NB4 (cell line): ENCODE measurements at regions not wholly inside any gene's neighbourhood (a gene's known extent, or its start where the extent isn't known, plus 50 kb on each side); places are given as distances from the start of the nearest gene placed in this dataset.
A peak's percentile ranks its signal among the peaks of the same experiment; 100 is the strongest.

ENCODE experiments used
- DNase-seq: peaks from one replicate; pipeline ENCODE4 v3.0.0; 2010; ENCODE audit warnings: low read depth
- H3K4me3 ChIP-seq: one replicate; pipeline ENCODE4 v1.5.1; 2011; ENCODE audit warnings: mild to moderate bottlenecking, low read depth, low read length, moderate library complexity
- MYC ChIP-seq: IDR thresholded peaks from 2 replicates; pipeline ENCODE4 v1.6.1; 2011; ENCODE audit warnings: low read depth, low read length
- POLR2A ChIP-seq: IDR thresholded peaks from 2 replicates; pipeline ENCODE4 v1.6.1; 2011; ENCODE audit warnings: mild to moderate bottlenecking; ENCODE audit not compliant: insufficient read length; ENCODE audit errors: extremely low read depth
- TF ChIP-seq, protein P1 (sequence below): IDR thresholded peaks from 2 replicates; pipeline ENCODE4 v1.6.1; 2011; ENCODE audit warnings: low read depth, low read length
- TF ChIP-seq, protein P2 (sequence below): IDR thresholded peaks from one replicate; pipeline ENCODE4 v1.5.1; 2012; ENCODE audit warnings: low read depth, low read length

DNA sequence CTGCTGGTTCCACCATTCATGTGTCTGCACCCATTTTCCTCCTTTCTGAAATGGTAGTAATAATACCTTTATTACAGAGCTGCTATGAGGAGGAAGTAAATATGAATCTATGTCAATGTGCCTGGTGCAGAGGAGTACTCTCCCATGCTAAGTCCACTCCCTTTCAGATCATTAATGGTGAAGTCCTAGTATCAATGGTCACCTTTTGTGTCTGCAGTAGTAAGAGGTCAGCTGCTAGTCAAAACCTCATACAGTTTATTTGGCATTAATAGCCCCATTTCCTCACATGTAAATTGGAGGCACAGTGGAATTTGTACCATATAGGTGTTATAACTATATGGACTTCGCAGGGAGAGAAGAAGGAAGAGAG lies 581.0 kb downstream of the REEP3 start:
- DNase-seq = no peak

DNA sequence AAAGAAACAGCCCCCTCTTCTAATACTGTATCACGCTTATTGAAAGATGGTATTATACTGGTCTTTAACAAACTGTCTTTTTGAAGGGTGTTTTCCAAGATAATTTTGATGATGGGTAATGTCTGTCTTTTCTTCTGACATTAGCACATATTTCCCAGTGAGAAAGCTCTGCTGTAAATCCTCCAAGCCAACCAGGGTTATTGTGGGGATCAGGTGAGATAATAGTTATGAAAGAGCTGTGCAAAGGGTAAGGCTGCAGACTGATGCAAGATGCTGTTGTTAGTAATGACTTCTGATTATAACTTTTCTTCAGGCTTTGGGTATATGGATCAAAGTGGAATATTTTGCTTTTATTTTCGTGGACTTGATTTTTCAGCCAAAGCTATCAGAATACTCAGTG lies 581.7 kb downstream of the REEP3 start:
- TF ChIP-seq POLR2A = no peak
- TF ChIP-seq MYC = no peak
- TF ChIP-seq, protein P1, sequence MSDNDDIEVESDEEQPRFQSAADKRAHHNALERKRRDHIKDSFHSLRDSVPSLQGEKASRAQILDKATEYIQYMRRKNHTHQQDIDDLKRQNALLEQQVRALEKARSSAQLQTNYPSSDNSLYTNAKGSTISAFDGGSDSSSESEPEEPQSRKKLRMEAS = no peak
- TF ChIP-seq, protein P2, sequence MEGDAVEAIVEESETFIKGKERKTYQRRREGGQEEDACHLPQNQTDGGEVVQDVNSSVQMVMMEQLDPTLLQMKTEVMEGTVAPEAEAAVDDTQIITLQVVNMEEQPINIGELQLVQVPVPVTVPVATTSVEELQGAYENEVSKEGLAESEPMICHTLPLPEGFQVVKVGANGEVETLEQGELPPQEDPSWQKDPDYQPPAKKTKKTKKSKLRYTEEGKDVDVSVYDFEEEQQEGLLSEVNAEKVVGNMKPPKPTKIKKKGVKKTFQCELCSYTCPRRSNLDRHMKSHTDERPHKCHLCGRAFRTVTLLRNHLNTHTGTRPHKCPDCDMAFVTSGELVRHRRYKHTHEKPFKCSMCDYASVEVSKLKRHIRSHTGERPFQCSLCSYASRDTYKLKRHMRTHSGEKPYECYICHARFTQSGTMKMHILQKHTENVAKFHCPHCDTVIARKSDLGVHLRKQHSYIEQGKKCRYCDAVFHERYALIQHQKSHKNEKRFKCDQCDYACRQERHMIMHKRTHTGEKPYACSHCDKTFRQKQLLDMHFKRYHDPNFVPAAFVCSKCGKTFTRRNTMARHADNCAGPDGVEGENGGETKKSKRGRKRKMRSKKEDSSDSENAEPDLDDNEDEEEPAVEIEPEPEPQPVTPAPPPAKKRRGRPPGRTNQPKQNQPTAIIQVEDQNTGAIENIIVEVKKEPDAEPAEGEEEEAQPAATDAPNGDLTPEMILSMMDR = no peak

More for the DNA sequence above, 581.0 kb downstream of the REEP3 start:
- H3K4me3 ChIP-seq = no peak overlapping the region
- TF ChIP-seq POLR2A = no peak
- TF ChIP-seq, protein P1 = no peak
- TF ChIP-seq, protein P2 = no peak
- no peak for TF ChIP-seq MYC

DNA sequence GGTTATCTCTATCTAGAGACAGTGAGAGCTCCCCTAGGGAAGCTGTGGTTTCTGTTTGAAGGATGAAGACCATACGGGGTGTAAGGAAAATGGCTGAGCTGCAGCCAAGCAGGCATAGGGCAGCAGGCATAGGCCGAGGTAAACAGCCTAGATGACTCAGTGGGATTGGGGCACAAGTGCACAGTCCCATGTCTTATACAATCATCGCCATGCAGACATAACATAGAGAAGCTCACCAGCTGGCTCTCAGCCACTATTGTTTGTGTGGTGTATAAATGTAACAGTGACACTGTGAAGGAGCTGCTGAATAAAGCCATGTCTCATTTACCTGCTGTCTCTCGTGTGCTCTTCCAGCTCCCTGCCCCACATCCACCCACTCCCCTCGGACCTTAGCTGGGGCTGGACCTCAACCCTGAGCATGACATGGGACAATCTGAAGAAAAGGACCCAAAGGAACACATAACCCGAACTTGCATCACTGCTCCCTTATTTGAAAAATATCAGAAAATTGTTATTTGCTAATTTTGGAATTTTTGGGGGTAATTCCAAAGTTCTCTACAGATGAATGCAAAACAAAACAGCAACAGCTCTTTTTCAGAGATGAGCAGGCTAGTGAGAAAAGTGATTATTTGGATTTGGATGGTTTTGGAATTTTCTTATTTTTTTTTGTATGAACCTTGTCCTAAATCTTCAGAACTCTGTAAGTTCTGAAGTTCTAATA lies 582.7 kb downstream of the REEP3 start:
- no peak for DNase-seq
- TF ChIP-seq, protein P2 = no peak
- TF ChIP-seq MYC = no peak
- TF ChIP-seq, protein P1 = no peak
- no peak for TF ChIP-seq POLR2A
- H3K4me3 ChIP-seq = no peak overlapping the region

More for the DNA sequence above, 581.7 kb downstream of the REEP3 start:
- DNase-seq = no peak
- H3K4me3 ChIP-seq = no peak overlapping the region

DNA sequence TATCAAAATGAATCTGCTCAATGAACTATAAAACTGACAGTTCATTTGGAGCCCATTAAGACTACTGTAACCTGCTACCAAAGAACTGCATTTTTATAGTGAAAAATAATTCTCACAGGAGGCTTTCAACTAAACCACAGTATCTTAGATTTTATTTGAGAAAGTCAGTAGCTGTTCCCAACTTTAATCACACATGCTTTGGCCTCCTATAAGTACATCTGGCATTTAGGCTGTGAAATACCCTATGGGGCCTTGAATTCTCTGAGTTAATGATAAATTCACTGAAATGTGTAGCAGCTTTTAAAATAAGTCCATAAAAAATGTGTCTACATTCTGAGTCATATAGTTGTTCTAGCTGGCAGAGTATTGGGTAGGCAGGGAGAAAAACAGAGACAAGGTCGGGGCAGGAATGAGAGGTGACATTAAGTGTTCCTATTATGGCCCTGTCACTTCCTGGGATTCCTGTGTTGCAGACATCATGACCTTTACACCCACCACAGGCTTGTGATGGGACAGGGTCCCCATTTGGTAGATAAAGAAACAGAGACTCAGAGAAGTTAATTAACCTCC lies 588.8 kb downstream of the REEP3 start:
- TF ChIP-seq MYC (no peak), POLR2A (no peak)
- TF ChIP-seq, protein P1 = no peak
- TF ChIP-seq, protein P2 = no peak
- H3K4me3 ChIP-seq = no peak overlapping the region
- DNase-seq = no peak

DNA sequence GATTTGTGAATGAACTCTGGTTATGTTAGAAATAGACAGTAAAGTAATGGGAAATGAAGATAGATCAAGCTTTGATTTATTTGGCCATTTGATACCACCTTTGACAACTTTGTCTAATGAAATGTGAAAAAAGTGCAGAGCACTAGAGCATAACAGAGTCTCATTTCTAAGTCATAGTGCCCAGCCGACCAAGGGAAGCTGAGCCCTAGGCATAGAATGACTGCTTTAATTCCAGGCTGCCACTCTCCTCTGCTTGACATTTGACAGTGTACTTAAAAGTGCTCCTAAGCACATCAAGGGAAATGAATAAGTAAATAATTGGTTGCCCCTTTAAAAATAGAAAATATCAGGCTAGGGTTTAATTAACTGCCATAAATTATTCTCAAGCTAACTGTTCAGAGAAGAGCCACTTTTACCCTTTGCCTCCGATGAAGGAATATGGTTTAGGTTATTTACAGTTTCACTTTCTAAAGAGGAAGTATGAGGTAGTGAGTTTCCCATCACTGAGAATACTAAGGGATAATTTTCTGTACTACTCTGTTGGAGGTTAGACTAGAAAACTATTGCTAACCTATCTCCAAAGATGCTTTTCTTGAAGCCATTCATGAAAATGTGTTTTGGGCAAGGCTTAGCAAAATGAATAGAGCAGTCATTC lies 591.6 kb downstream of the REEP3 start:
- DNase-seq = no peak
- TF ChIP-seq, protein P1 = no peak
- TF ChIP-seq POLR2A = no peak
- no peak for TF ChIP-seq MYC
- TF ChIP-seq, protein P2 = no peak
- peak overlapping the region; percentile 35 for H3K4me3 ChIP-seq
